ENCODE measurements at regions not wholly inside any gene's neighbourhood (a gene's known extent, or its start where the extent isn't known, plus 50 kb on each side); places are given as distances from the start of the nearest gene placed in this dataset.

GRCh38 chr6:150482883-150483409, 114.1 kb downstream of the IYD start:
- Mint-ChIP-seq H3K9me3 (ENCODE audit: unreplicated experiment) (no peaks in the 10 kb centered on the region), H3K36me3 (ENCODE audit: unreplicated experiment) (no peaks in the 10 kb centered on the region), H3K27ac (ENCODE audit: unreplicated experiment) (no peak overlapping the region), H3K4me3 (ENCODE audit: unreplicated experiment) (no peak overlapping the region), H3K27me3 (ENCODE audit: unreplicated experiment) (peaks cover 6% of the 10 kb centered on the region), H3K4me1 (ENCODE audit: unreplicated experiment) (peaks cover 5% of the 10 kb centered on the region)
- TF ChIP-seq CTCF (IDR thresholded peaks at IDR 0.05), result no peak
- DNase-seq (ENCODE audit: extremely low spot score, unreplicated experiment), result no peak

DNA sequence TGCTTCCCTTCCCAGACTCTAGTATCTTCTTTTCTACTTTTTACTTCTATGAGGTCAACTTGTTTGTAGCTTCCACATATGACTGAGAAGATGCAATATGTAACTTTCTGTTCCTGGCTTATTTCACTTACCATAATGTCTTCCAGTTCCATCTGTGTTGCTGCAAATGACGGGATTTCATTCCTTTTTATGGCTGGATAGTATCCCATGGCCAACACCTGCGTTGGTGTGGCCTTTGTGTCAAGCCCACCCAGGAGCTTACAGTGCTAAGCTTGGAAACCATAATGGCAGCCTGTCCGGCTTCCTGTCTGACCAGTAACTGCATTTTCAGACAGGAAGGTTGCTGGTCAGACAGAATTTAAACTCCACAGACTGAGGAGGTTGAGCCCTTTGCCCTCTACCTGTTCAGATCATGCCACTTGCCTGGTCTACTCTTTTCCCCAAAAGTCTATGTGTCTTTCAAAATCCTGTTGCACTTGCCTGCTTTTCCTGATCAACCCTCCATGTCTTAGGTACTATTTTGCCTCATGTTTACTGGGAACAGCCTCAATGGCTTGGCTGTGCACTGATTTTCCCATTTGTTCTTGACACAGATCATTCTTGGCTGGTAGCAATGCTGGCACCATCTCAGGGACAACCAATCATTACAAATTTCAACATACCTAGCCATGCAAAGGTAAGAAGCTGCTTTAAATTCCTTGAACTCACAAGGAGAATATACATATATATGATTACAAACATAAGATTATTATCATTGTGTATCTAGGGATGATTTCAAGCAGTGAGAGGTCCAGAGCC, 114.3 kb upstream of the PLEKHG1 start:
- H3K4me1 Mint-ChIP-seq (ENCODE audit: unreplicated experiment), result no peaks in the 10 kb centered on the region
- no peak overlapping the region for H3K27ac Mint-ChIP-seq (ENCODE audit: unreplicated experiment)
- H3K36me3 Mint-ChIP-seq (ENCODE audit: unreplicated experiment), result no peaks in the 10 kb centered on the region
- no peak for TF ChIP-seq CTCF (IDR thresholded peaks at IDR 0.05)
- H3K4me3 Mint-ChIP-seq (ENCODE audit: unreplicated experiment), result no peak overlapping the region
- H3K27me3 Mint-ChIP-seq (ENCODE audit: unreplicated experiment), result peaks cover under 1% of the 10 kb centered on the region
- no peak for DNase-seq (ENCODE audit: extremely low spot score, unreplicated experiment)
- no peaks in the 10 kb centered on the region for H3K9me3 Mint-ChIP-seq (ENCODE audit: unreplicated experiment)

DNA sequence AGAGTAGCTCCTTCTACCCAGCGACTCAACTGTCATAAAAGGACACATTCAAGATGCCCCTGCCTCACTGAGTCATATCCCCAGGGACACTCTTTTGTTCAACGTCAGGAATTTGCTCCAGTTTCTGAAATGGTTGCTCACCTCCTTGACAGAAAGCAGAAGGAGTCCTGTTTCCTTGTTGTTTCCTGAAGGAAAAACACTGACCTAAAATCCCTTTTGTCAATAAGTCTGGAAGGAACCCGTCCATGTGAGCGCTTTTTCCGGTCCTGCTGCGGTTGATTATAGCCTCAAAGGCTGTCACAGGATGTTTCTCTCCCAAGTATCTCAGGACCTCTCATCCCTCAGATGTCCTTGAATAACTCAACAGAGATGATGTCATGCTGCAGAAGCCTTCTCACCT, 113.6 kb upstream of the PLEKHG1 start:
- Mint-ChIP-seq H3K27me3 (ENCODE audit: unreplicated experiment) (no peaks in the 10 kb centered on the region), H3K4me1 (ENCODE audit: unreplicated experiment) (no peaks in the 10 kb centered on the region), H3K27ac (ENCODE audit: unreplicated experiment) (no peak overlapping the region), H3K4me3 (ENCODE audit: unreplicated experiment) (no peak overlapping the region), H3K9me3 (ENCODE audit: unreplicated experiment) (no peaks in the 10 kb centered on the region), H3K36me3 (ENCODE audit: unreplicated experiment) (no peaks in the 10 kb centered on the region)
- no peak for DNase-seq (ENCODE audit: extremely low spot score, unreplicated experiment)
- TF ChIP-seq CTCF (IDR thresholded peaks at IDR 0.05), result no peak

- no peak for TF ChIP-seq CTCF (IDR thresholded peaks at IDR 0.05)
- Mint-ChIP-seq H3K4me1 (ENCODE audit: unreplicated experiment) (peaks cover 1% of the 10 kb centered on the region), H3K9me3 (ENCODE audit: unreplicated experiment) (no peaks in the 10 kb centered on the region), H3K27ac (ENCODE audit: unreplicated experiment) (no peak overlapping the region), H3K4me3 (ENCODE audit: unreplicated experiment) (no peak overlapping the region), H3K36me3 (ENCODE audit: unreplicated experiment) (no peaks in the 10 kb centered on the region), H3K27me3 (ENCODE audit: unreplicated experiment) (no peaks in the 10 kb centered on the region)
- no peak for DNase-seq (ENCODE audit: extremely low spot score, unreplicated experiment)
Measured at GRCh38 chr6:150490586-150490985, 109.1 kb upstream of the PLEKHG1 start.

DNA sequence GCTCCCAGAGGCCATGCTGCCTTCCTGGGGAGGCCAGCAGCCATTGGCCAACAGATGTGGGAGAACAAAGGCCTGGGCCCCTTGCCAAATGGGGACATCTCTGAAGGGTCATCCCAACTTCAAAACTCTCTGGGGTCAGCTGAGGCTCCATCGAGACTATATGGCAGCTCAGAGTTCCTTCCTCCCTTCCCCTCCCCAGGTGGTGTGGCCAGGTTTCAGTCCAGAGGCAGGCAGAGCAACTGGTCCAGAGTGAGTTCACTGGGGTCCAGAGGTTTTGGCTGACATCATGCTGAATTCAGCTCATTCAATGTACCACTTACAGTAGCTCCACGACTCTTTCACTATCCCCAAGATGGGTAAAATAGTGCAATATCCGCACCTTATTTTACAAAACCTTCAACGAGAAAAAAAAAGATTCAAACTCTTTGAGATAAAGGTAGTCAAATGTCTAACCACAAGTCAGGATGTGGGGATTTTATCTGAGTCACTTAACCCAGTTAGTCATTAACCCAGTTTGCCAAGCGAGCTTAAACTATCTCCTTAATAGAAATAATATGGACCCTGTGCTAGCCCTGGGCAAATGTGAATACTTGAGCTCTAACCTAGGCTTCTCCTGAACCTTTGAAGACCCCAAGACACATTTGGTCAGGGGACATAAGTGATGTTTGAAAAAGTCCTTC, 108.4 kb upstream of the PLEKHG1 start:
- no peaks in the 10 kb centered on the region for H3K9me3 Mint-ChIP-seq (ENCODE audit: unreplicated experiment)
- H3K4me3 Mint-ChIP-seq (ENCODE audit: unreplicated experiment), result no peak overlapping the region
- H3K27ac Mint-ChIP-seq (ENCODE audit: unreplicated experiment), result no peak overlapping the region
- no peaks in the 10 kb centered on the region for H3K27me3 Mint-ChIP-seq (ENCODE audit: unreplicated experiment)
- peaks cover 1% of the 10 kb centered on the region for H3K4me1 Mint-ChIP-seq (ENCODE audit: unreplicated experiment)
- DNase-seq (ENCODE audit: extremely low spot score, unreplicated experiment), result no peak
- TF ChIP-seq CTCF (IDR thresholded peaks at IDR 0.05), result no peak
- H3K36me3 Mint-ChIP-seq (ENCODE audit: unreplicated experiment), result no peaks in the 10 kb centered on the region

Data from osteocyte (in vitro differentiated cells).